Esophagus squamous epithelium (tissue), 4 donors: ENCODE measurements at regions not wholly inside any gene's neighbourhood (a gene's known extent, or its start where the extent isn't known, plus 50 kb on each side); places are given as distances from the start of the nearest gene placed in this dataset.

Experiments
- CTCF ChIP-seq, 6 experiments: fragments of 450-650 bp in 4 of 6; fragments of 200-600 bp in 2 of 6; sonication (generic) in 2 of 6; IDR thresholded peaks; one replicate each; pipeline ENCODE4 v1.5.1; 2016 to 2019; ENCODE audit warnings: antibody characterized with exemption in 6 of 6, mild to moderate bottlenecking in 4 of 6, moderate library complexity in 4 of 6
- POLR2A ChIP-seq, 4 donors: fragments of 450-650 bp; IDR thresholded peaks; one replicate each; pipeline ENCODE4 v1.6.1; 2017; ENCODE audit warnings: antibody characterized with exemption in 4 of 4, mild to moderate bottlenecking in 4 of 4, moderate library complexity in 3 of 4

GRCh38 chr1:163789911-163790310, 468.2 kb downstream of the NUF2 start:
- TF ChIP-seq CTCF (IDR thresholded peaks at IDR 0.05) (no peak), POLR2A (IDR thresholded peaks at IDR 0.05) (no peak)
